Body of pancreas (tissue), 4 donors: ENCODE measurements at regions not wholly inside any gene's neighbourhood (a gene's known extent, or its start where the extent isn't known, plus 50 kb on each side); places are given as distances from the start of the nearest gene placed in this dataset. TPM values are rescaled to one million over a fixed set of nuclear protein-coding genes. Genes with fewer than 3 reads are reported as not detected.

Experiments
- ATAC-seq: fragments of 150-250 bp; one replicate; pipeline ENCODE4 v1.9.1; 2016
- DNase-seq, 4 donors: peaks; one replicate each; pipeline ENCODE4 v3.0.0-alpha.2; 2019
- H3K27ac ChIP-seq, 4 donors: fragments of 200-600 bp; sonication (generic); 1 replicate in 3 of 4; 2 replicates in 1 of 4; pipeline versions ENCODE4 v1.5.1 to v1.6.1; 2016 to 2019; ENCODE audit warnings: mild to moderate bottlenecking in 1 of 4, mixed read lengths in 1 of 4, moderate library complexity in 1 of 4
- H3K27me3 ChIP-seq, 2 donors: fragments of 200-600 bp; sonication (generic); one replicate each; pipeline ENCODE4 v1.6.0; 2016; ENCODE audit warnings: mild to moderate bottlenecking in 1 of 2
- H3K36me3 ChIP-seq, 2 donors: fragments of 200-600 bp; sonication (generic); replicated peaks in 1 of 2; 2 replicates each; pipeline ENCODE4 v1.5.1; 2016; ENCODE audit warnings: low read depth in 2 of 2; ENCODE audit not compliant: insufficient read depth in 1 of 2
- H3K4me1 ChIP-seq: fragments of 200-600 bp; sonication (generic); one replicate; pipeline ENCODE4 v1.6.0; 2016
- H3K4me3 ChIP-seq, 2 donors: fragments of 200-600 bp; sonication (generic); 1 replicate in 1 of 2; 2 replicates in 1 of 2; pipeline ENCODE4 v1.5.1; 2016 to 2019
- H3K9me3 ChIP-seq, 3 donors: fragments of 200-600 bp; sonication (generic); 1 replicate in 2 of 3; 2 replicates in 1 of 3; pipeline ENCODE4 v1.5.1; 2016
- CTCF ChIP-seq, 7 experiments: fragments of 450-650 bp in 4 of 7; fragments of 200-600 bp in 3 of 7; sonication (generic) in 3 of 7; IDR thresholded peaks; one replicate each; pipeline ENCODE4 v1.5.1; 2016 to 2019; ENCODE audit warnings: antibody characterized with exemption in 7 of 7
- POLR2A ChIP-seq, 3 donors: fragments of 450-650 bp; IDR thresholded peaks; one replicate each; pipeline ENCODE4 v1.6.1; 2016; ENCODE audit warnings: antibody characterized with exemption in 3 of 3, mild to moderate bottlenecking in 2 of 3
- WGBS, 2 donors: methylation state at CpG; one replicate each; pipeline ENCODE4 v1.1.5; 2017; 5-methylcytosine and 5-hydroxymethylcytosine counted together
- intact Hi-C: fragments of 100-400 bp; cut with DNase I; formaldehyde crosslinking; loops from one replicate; pipeline ENCODE4 v1.15.1; 2023
- small RNA-seq: library from RNA; depleted of rRNA; stranded (forward); fragments of <200 nt; gene quantifications from one replicate; pipeline ENCODE3, GENCODE V24; 2016

GRCh38 chr16:27735031-27735430 is 185.1 kb downstream of the KATNIP start:
- H3K4me1 ChIP-seq, result no peaks in the 10 kb centered on the region
- H3K27me3 ChIP-seq, result no peaks in the 10 kb centered on the region
- ATAC-seq (no peak), DNase-seq (no peak)
- H3K36me3 ChIP-seq, result no peaks in the 10 kb centered on the region
- no peaks in the 10 kb centered on the region for H3K9me3 ChIP-seq
- no peak overlapping the region for H3K4me3 ChIP-seq
- intact Hi-C loops, result loop anchor here (10.0 kb wide), 1 partner anchor 60 kb away; no protein-coding TSS in a partner anchor
- no peak overlapping the region for H3K27ac ChIP-seq
- TF ChIP-seq CTCF (IDR thresholded peaks at IDR 0.05) (no peak), POLR2A (IDR thresholded peaks at IDR 0.05) (no peak)
- WGBS, 2 donors, result 90 to 97% methylated on average over 5 of the region's 5 CpGs

GRCh38 chr16:27736431-27736830 is 186.5 kb downstream of the KATNIP start:
- ATAC-seq, result no peak
- H3K4me3 ChIP-seq, result no peak overlapping the region
- DNase-seq, result no peak
- no peaks in the 10 kb centered on the region for H3K9me3 ChIP-seq
- TF ChIP-seq POLR2A (IDR thresholded peaks at IDR 0.05) (no peak), CTCF (IDR thresholded peaks at IDR 0.05) (no peak)
- peaks cover 0 to 3% of the 10 kb centered on the region in 2 donors for H3K36me3 ChIP-seq
- intact Hi-C loops, result loop anchor here (10.0 kb wide), 1 partner anchor 62 kb away; no protein-coding TSS in a partner anchor
- WGBS, 2 donors, result 87 to 91% methylated on average over 6 of the region's 6 CpGs
- no peaks in the 10 kb centered on the region for H3K4me1 ChIP-seq
- H3K27ac ChIP-seq, result no peak overlapping the region
- H3K27me3 ChIP-seq, result no peaks in the 10 kb centered on the region

- no peak overlapping the region for H3K27ac ChIP-seq
- TF ChIP-seq CTCF (IDR thresholded peaks at IDR 0.05), result no peak
- no peak for TF ChIP-seq POLR2A (IDR thresholded peaks at IDR 0.05)
- 83 to 91% methylated on average over 11 of the region's 11 CpGs for WGBS, 2 donors
- DNase-seq (no peak), ATAC-seq (no peak)
- H3K4me1 ChIP-seq, result no peaks in the 10 kb centered on the region
- H3K36me3 ChIP-seq, result peaks cover 0 to 3% of the 10 kb centered on the region in 2 donors
- H3K9me3 ChIP-seq, result no peaks in the 10 kb centered on the region
- H3K27me3 ChIP-seq, result no peaks in the 10 kb centered on the region
- H3K4me3 ChIP-seq, result no peak overlapping the region
- intact Hi-C loops, result loop anchor here (10.0 kb wide), 1 partner anchor 63 kb away; no protein-coding TSS in a partner anchor
Observed at GRCh38 chr16:27737513-27737912, 187.6 kb downstream of the KATNIP start.

Small RNA genes in the stretch of these regions (small RNA-seq; reads per million reads assigned to genes)
- not detected for gene RF00019
